ENCODE measurements at regions not wholly inside any gene's neighbourhood (a gene's known extent, or its start where the extent isn't known, plus 50 kb on each side); places are given as distances from the start of the nearest gene placed in this dataset.

- DNase-seq (ENCODE audit: low read depth in 1 of 2, low spot score in 2 of 2) (no peak), FAIRE-seq (no peak)
- no peak overlapping the region for H2BK120ac ChIP-seq (replicated peaks; ENCODE audit: low read depth, low read length)
- H3K56ac ChIP-seq (replicated peaks; ENCODE audit: insufficient read length, low read depth, low read length): no peak overlapping the region
- H4K8ac ChIP-seq (ENCODE audit: extremely low read depth, insufficient read depth, low read length): no peak overlapping the region
- H3K4me2 ChIP-seq (ENCODE audit: insufficient read depth in 1 of 2, low read depth in 2 of 2, low read length in 2 of 2): no peak overlapping the region
- no peak overlapping the region for H2AK5ac ChIP-seq (ENCODE audit: low read depth, low read length)
- no peaks in the 10 kb centered on the region for H3K4me1 ChIP-seq (replicated peaks in 1 of 4; ENCODE audit: control insufficient read depth in 3 of 4, insufficient read depth in 4 of 4, low read length in 3 of 4)
- no peak overlapping the region for H3K14ac ChIP-seq (ENCODE audit: insufficient read length)
- H3K23ac ChIP-seq (ENCODE audit: insufficient read length): no peak overlapping the region
- no peaks in the 10 kb centered on the region for H3K9me3 ChIP-seq (ENCODE audit: insufficient read depth in 2 of 2, low read depth in 1 of 2, low read length in 1 of 2)
- no peak overlapping the region for H2BK20ac ChIP-seq (ENCODE audit: low read length)
- ChIA-PET POLR2A (ENCODE audit: partially characterized antibody) (no interaction called here), CTCF (ENCODE audit: partially characterized antibody) (no interaction called here)
- H4K20me1 ChIP-seq (replicated peaks in 1 of 2; ENCODE audit: control insufficient read depth in 1 of 2, insufficient read depth in 2 of 2, low read length in 2 of 2): no peaks in the 10 kb centered on the region
- no peak overlapping the region for H3K4me3 ChIP-seq (ENCODE audit: extremely low read depth in 1 of 4, insufficient read depth in 2 of 4, low read depth in 3 of 4, low read length in 4 of 4)
- H3K79me1 ChIP-seq (ENCODE audit: low read depth, low read length): no peaks in the 10 kb centered on the region
- no peak overlapping the region for H4K5ac ChIP-seq (ENCODE audit: insufficient read length, low read depth, low read length)
- H3K9ac ChIP-seq (replicated peaks in 1 of 4; ENCODE audit: extremely low read depth in 1 of 4, low read depth in 3 of 4, low read length in 3 of 4): no peak overlapping the region
- no peak overlapping the region for H4K91ac ChIP-seq (replicated peaks; ENCODE audit: insufficient read length, low read length)
- H3K23me2 ChIP-seq (ENCODE audit: low read depth, low read length): 0 out of 2 replicates have a peak, but pooled peaks cover 2% of the 10 kb centered on the region
- no peaks in the 10 kb centered on the region for H3K36me3 ChIP-seq (ENCODE audit: control insufficient read depth in 2 of 4, insufficient read depth in 4 of 4, low read length in 3 of 4)
- H3K27ac ChIP-seq (ENCODE audit: low read depth, low read length): no peak overlapping the region
- H3K4ac ChIP-seq (replicated peaks; ENCODE audit: insufficient read length, low read depth, low read length): no peak overlapping the region
- H2BK12ac ChIP-seq (ENCODE audit: low read depth, low read length): no peak overlapping the region
- TF ChIP-seq ASH2L (IDR thresholded peaks at IDR 0.05; ENCODE audit: low read length) (no peak), FOSL1 (IDR thresholded peaks at IDR 0.05; ENCODE audit: insufficient read depth, low read depth, low read length) (no peak), MAX (IDR thresholded peaks at IDR 0.05) (no peak), TAF1 (IDR thresholded peaks at IDR 0.05; ENCODE audit: low read depth, low read length) (no peak), KDM5A (IDR thresholded peaks at IDR 0.05; ENCODE audit: low read length) (no peak), RFX5 (IDR thresholded peaks at IDR 0.05; ENCODE audit: borderline replicate concordance, low read depth, low read length) (no peak), BACH1 (IDR thresholded peaks at IDR 0.05; ENCODE audit: low read length) (no peak), SP4 (IDR thresholded peaks at IDR 0.05; ENCODE audit: low read length) (no peak), GABPA (IDR thresholded peaks at IDR 0.05; ENCODE audit: borderline replicate concordance, insufficient read depth, low read length) (no peak), JUND (IDR thresholded peaks at IDR 0.05; ENCODE audit: low read length) (no peak), CREB1 (IDR thresholded peaks at IDR 0.05) (no peak)
- H2BK15ac ChIP-seq (ENCODE audit: low read length): no peak overlapping the region
- H3K27me3 ChIP-seq (replicated peaks in 1 of 4; ENCODE audit: control insufficient read depth in 3 of 4, extremely low read depth in 1 of 4, insufficient read depth in 3 of 4, low read length in 3 of 4): no peaks in the 10 kb centered on the region
- H3K79me2 ChIP-seq (ENCODE audit: control insufficient read depth in 1 of 2, insufficient read depth in 2 of 2, low read length in 2 of 2): no peaks in the 10 kb centered on the region
- no peak overlapping the region for H2BK5ac ChIP-seq (ENCODE audit: low read depth, low read length)
- H2AFZ ChIP-seq (ENCODE audit: low read length): no peak overlapping the region
- no peak overlapping the region for H3K18ac ChIP-seq (ENCODE audit: extremely low read depth, low read length)
Measured at GRCh38 chr13:79160818-79161217, 245.2 kb downstream of the RBM26 start.

Data from H1 (cell line).